DND-41 (cell line): ENCODE measurements at regions not wholly inside any gene's neighbourhood (a gene's known extent, or its start where the extent isn't known, plus 50 kb on each side); places are given as distances from the start of the nearest gene placed in this dataset.

ENCODE experiments used
- CTCF ChIP-seq: IDR thresholded peaks from 2 replicates; pipeline ENCODE4 v1.5.1; 2012; ENCODE audit warnings: borderline replicate concordance, low read length, moderate library complexity, mild to moderate bottlenecking; ENCODE audit not compliant: poor library complexity, severe bottlenecking; ENCODE audit errors: extremely low read depth
- EZH2 ChIP-seq: IDR thresholded peaks from 3 replicates; pipeline ENCODE4 v1.6.1; 2012; ENCODE audit warnings: borderline replicate concordance, low read depth, mild to moderate bottlenecking, moderate library complexity, low read length, inconsistent platforms; ENCODE audit not compliant: severe bottlenecking

GRCh38 chr19:31670931-31671330 lies 321.7 kb upstream of the TSHZ3 start:
- no peak for TF ChIP-seq EZH2
- TF ChIP-seq CTCF, result no peak
